Activated CD8-positive, alpha-beta T cell treated with anti-CD3 and anti-CD28 coated beads for 36 hours (primary cell): ENCODE measurements at regions not wholly inside any gene's neighbourhood (a gene's known extent, or its start where the extent isn't known, plus 50 kb on each side); places are given as distances from the start of the nearest gene placed in this dataset.

Experiments used
- ATAC-seq: fragments of 200-7000 bp; cut with Tn5 transposase; one replicate; pipeline ENCODE4 v1.10.0; 2021; ENCODE audit warnings: mild to moderate bottlenecking, moderate library complexity
- CTCF ChIA-PET: fragments of 350-600 bp; sonication (Branson Sonifier 250); formaldehyde crosslinking; loops from one replicate; lab custom pipeline; 2021; ENCODE audit warnings: antibody characterized with exemption; lab: Charles Lee
- POLR2A ChIA-PET: fragments of 350-600 bp; sonication (Branson Sonifier 250); formaldehyde crosslinking; loops from one replicate; lab custom pipeline; 2021; ENCODE audit warnings: antibody characterized with exemption; lab: Charles Lee
- DNase-seq: peaks from one replicate; pipeline ENCODE4 v3.0.0-alpha.2; 2020
- H3K27ac Mint-ChIP-seq: one replicate; pipeline ENCODE4 v1.8.0; 2021; ENCODE audit warnings: mild to moderate bottlenecking, mixed read lengths
- H3K27me3 Mint-ChIP-seq: one replicate; pipeline ENCODE4 v1.8.0; 2021; ENCODE audit warnings: mixed read lengths
- H3K36me3 Mint-ChIP-seq: one replicate; pipeline ENCODE4 v1.8.0; 2021; ENCODE audit warnings: low read depth, mixed read lengths
- H3K4me1 Mint-ChIP-seq: one replicate; pipeline ENCODE4 v1.8.0; 2021; ENCODE audit warnings: low read depth, mixed read lengths
- H3K4me3 Mint-ChIP-seq: one replicate; pipeline ENCODE4 v1.8.0; 2021; ENCODE audit warnings: mild to moderate bottlenecking, moderate library complexity, mixed read lengths
- H3K9me3 Mint-ChIP-seq: one replicate; pipeline ENCODE4 v1.8.0; 2021; ENCODE audit warnings: mixed read lengths
- intact Hi-C: fragments of 100-400 bp; cut with micrococcal nuclease; formaldehyde crosslinking; loops from one replicate; pipeline ENCODE4 v1.10.0; 2022
- TF ChIP-seq, protein P1 (sequence below): fragments of 200-600 bp; IDR thresholded peaks from one replicate; pipeline ENCODE4 v1.8.0; 2022; ENCODE audit warnings: antibody characterized with exemption, mild to moderate bottlenecking

GRCh38 chr12:90572778-90573177, 382.2 kb downstream of the CCER1 start:
- DNase-seq: no peak
- intact Hi-C loops: no loop called here
- H3K4me1 Mint-ChIP-seq: no peaks in the 10 kb centered on the region
- H3K9me3 Mint-ChIP-seq: peaks cover 2% of the 10 kb centered on the region
- H3K4me3 Mint-ChIP-seq: no peak overlapping the region
- POLR2A ChIA-PET: no interaction called here
- TF ChIP-seq, protein P1, sequence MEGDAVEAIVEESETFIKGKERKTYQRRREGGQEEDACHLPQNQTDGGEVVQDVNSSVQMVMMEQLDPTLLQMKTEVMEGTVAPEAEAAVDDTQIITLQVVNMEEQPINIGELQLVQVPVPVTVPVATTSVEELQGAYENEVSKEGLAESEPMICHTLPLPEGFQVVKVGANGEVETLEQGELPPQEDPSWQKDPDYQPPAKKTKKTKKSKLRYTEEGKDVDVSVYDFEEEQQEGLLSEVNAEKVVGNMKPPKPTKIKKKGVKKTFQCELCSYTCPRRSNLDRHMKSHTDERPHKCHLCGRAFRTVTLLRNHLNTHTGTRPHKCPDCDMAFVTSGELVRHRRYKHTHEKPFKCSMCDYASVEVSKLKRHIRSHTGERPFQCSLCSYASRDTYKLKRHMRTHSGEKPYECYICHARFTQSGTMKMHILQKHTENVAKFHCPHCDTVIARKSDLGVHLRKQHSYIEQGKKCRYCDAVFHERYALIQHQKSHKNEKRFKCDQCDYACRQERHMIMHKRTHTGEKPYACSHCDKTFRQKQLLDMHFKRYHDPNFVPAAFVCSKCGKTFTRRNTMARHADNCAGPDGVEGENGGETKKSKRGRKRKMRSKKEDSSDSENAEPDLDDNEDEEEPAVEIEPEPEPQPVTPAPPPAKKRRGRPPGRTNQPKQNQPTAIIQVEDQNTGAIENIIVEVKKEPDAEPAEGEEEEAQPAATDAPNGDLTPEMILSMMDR: no peak
- no peak overlapping the region for H3K27ac Mint-ChIP-seq
- H3K27me3 Mint-ChIP-seq: no peaks in the 10 kb centered on the region
- H3K36me3 Mint-ChIP-seq: no peaks in the 10 kb centered on the region
- no peak for ATAC-seq
- CTCF ChIA-PET: no interaction called here

DNA sequence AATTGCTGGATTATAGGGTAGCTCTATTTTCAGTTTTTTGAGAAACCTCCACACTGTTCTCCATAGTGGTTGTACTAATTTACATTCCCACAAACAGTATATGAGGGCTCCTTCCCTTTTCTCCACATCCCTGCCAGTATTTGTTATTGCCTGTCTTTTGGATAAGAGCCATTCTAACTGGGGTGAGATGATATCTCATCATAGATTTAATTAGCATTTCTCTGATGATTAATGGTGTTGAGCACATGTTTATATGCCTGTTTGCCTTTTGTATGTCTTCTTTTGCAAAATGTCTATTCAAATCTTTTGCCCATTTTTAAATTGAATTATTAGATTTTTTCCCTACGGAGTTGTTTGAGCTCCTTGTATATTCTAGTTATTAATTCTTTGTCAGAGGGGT, 385.3 kb downstream of the CCER1 start:
- ATAC-seq (no peak), DNase-seq (no peak)
- no peaks in the 10 kb centered on the region for H3K4me1 Mint-ChIP-seq
- ChIA-PET CTCF (no interaction called here), POLR2A (no interaction called here)
- no peaks in the 10 kb centered on the region for H3K36me3 Mint-ChIP-seq
- TF ChIP-seq, protein P1: no peak
- H3K9me3 Mint-ChIP-seq: peaks cover 12% of the 10 kb centered on the region
- H3K27me3 Mint-ChIP-seq: no peaks in the 10 kb centered on the region
- intact Hi-C loops: no loop called here
- H3K4me3 Mint-ChIP-seq: no peak overlapping the region
- H3K27ac Mint-ChIP-seq: no peak overlapping the region

GRCh38 chr12:90562671-90563070, 392.3 kb downstream of the CCER1 start:
- Mint-ChIP-seq H3K36me3 (no peaks in the 10 kb centered on the region), H3K27me3 (no peaks in the 10 kb centered on the region), H3K9me3 (peaks cover 10% of the 10 kb centered on the region), H3K27ac (no peak overlapping the region), H3K4me3 (no peak overlapping the region), H3K4me1 (no peaks in the 10 kb centered on the region)
- intact Hi-C loops: no loop called here
- ATAC-seq: no peak
- POLR2A ChIA-PET: no interaction called here
- DNase-seq: no peak
- TF ChIP-seq, protein P1: no peak
- CTCF ChIA-PET: no interaction called here

DNA sequence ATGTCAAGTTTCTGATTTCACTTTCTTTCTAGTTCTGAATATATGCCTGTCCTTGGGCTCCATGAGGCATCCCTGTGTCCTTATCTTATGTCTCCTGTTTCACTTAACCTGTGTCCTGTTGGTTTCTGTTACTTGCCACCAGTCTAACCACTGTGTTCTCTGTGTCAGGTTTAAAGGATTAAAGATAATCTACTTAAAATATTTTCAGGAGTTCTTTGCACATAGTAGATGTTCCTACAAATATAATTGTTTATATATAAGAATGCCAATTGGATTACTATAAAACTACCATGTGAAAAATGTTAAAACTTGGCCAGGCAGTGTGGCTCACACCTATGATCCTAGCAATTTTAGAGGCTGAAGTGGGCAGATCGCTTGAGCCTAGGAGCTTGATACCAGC, 406.4 kb downstream of the CCER1 start:
- no peaks in the 10 kb centered on the region for H3K36me3 Mint-ChIP-seq
- TF ChIP-seq, protein P1: no peak
- no peak overlapping the region for H3K4me3 Mint-ChIP-seq
- H3K4me1 Mint-ChIP-seq: no peaks in the 10 kb centered on the region
- ATAC-seq (no peak), DNase-seq (no peak)
- no peak overlapping the region for H3K27ac Mint-ChIP-seq
- no peaks in the 10 kb centered on the region for H3K27me3 Mint-ChIP-seq
- ChIA-PET CTCF (no interaction called here), POLR2A (no interaction called here)
- no peaks in the 10 kb centered on the region for H3K9me3 Mint-ChIP-seq
- intact Hi-C loops: no loop called here

DNA sequence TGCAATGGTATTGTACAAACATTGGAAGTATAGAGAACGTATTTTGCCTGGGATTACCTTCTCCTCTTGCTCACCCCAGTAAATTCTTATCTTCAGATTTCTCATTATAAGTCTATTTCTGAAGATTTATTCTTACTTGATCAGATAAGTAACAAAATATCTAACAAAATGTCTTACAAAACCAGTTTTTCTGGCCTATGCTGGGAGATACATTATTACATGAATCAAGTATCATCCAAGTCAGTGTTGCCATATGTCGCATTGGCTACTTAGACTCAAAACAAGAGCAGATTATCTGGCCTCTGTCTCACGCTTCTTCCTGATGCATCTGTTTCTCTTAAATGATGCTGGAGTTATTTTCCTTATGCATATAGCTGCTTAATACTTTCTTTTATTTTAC, 408.5 kb downstream of the CCER1 start:
- Mint-ChIP-seq H3K9me3 (no peaks in the 10 kb centered on the region), H3K27me3 (no peaks in the 10 kb centered on the region), H3K4me3 (no peak overlapping the region), H3K36me3 (no peaks in the 10 kb centered on the region), H3K4me1 (no peaks in the 10 kb centered on the region), H3K27ac (no peak overlapping the region)
- TF ChIP-seq, protein P1: no peak
- intact Hi-C loops: no loop called here
- DNase-seq (no peak), ATAC-seq (no peak)
- ChIA-PET CTCF (no interaction called here), POLR2A (no interaction called here)
